Muscle of arm (tissue), 1 donor: ENCODE measurements at regions not wholly inside any gene's neighbourhood (a gene's known extent, or its start where the extent isn't known, plus 50 kb on each side); places are given as distances from the start of the nearest gene placed in this dataset.

Experiments used
- DNase-seq: peaks from one replicate; pipeline ENCODE4 v3.0.0-alpha.2; 2013

- no peak for DNase-seq
Measured at GRCh38 chr3:110528305-110529121, 543.1 kb upstream of the NECTIN3 start.

- no peak for DNase-seq
Measured at GRCh38 chr3:110530902-110531301, 540.7 kb upstream of the NECTIN3 start.

DNA sequence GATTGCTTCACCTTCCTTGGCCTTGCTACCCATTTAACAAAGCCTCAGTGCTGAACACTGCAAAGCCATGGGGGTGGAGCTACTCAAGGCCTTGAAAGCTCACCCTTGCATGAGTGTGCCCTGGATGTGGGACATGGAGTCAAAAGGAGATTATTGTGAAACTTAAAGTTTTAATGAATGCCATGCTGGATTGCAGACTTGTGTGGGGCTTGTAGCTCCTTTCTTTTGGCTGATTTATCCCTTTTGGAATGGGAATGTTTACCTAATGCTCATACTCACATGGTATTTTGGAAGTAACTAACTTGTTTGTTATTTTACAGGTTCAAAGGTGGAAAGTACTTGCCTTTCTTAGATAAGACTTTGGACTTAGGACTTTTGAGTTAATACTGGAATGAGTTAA, 538.5 kb upstream of the NECTIN3 start:
- DNase-seq = no peak

DNA sequence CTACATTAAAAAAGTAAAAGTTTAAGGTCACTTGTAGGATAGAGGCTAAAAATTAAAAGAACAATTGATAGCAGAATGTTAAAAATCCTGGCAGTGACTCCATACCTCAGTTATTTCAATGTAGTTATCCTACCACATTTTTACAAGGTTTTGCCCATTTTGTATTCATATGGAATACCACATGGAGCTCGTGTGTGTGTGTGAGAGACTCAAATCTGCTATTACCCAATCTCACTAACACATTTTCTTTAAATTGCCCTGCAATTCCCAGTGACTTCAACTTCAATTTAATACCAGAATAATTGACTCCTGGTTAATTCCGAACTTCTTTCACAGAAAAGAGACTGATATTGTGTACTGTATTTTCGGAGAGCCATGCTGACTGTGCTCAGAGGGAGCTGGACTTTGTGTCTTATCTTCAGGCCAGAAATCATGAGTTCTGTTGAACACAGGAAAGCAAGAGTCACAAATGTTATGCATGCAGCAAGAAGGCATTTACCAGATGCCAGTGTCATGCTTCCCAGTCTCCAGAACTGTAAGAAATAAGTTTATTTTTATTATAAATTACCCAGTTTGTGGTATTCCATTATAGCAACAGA, 529.0 kb upstream of the NECTIN3 start:
- DNase-seq = no peak

DNA sequence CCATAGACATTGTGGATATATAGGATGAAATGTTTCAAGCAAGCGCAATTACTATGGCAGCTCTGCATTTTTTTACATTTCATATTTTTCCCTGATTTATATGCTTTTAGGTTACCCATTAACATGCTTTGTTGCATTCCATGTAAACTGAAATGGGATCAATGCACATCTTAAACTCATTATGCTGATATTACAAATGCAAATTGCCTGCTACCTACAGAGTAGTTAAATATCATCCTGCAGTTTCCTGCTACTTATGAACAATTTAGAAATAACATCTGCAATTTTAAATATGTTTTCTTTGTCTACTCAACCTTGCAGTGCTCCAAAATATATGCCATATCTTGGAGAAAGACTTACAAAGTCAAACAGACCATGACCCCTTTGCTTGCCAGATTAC, 526.9 kb upstream of the NECTIN3 start:
- DNase-seq = no peak

DNA sequence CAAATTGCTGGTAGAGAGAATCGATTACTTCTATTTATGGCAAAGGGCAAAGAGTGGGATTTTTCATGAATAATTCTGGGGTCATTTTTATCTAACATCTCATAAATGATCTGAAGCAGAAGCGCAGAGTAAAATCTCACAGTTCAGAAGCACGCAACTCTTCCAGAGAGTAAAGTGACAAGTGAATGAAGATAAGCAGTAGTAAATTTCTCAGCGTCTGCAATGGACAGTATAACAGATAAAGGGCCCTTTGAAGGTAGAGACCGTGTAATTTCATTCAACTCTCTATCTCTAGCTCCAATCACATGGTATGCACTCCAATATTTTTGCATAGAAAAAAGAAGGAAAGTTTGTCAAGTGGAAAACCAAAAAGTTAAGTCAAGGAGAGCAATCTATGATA, 521.1 kb upstream of the NECTIN3 start:
- no peak for DNase-seq

DNA sequence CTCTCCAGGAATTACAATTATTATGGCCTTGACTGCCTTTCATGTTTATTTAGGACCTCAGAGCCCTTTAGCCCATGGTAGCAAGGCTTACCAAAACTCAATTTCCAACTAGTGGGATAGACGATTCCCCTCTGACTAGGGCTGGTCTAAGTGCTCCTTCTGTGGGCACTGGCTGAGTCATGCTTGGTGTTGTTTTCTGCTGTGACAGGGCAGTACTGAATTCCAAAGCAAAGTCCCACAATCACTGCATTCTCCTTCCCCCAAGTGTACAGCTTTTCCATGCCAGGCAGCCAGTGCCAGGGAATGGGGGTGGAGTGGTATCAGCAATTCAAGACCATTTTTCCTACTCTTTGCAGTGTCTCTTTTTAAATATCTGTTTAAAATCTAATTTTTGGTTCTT, 509.0 kb upstream of the NECTIN3 start:
- DNase-seq = no peak

DNA sequence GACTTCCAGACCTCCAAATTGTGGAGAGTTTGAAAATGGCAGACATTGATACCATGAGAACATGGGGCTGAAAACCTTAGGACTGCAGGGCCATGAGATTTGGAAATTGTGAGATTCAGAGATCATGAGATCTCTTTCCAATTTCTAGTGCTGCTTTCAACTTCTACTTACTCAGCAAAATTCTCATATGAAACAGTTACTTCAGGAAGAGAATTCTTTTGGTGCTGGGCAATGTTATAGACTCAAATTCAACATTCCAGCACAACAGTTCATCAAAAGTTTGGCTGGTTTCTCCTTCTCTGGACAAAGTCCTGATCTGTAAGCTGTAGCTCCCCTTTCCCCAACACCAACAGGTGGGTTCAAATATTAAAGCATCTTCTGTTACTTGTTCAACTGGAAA, 506.9 kb upstream of the NECTIN3 start:
- no peak for DNase-seq

DNA sequence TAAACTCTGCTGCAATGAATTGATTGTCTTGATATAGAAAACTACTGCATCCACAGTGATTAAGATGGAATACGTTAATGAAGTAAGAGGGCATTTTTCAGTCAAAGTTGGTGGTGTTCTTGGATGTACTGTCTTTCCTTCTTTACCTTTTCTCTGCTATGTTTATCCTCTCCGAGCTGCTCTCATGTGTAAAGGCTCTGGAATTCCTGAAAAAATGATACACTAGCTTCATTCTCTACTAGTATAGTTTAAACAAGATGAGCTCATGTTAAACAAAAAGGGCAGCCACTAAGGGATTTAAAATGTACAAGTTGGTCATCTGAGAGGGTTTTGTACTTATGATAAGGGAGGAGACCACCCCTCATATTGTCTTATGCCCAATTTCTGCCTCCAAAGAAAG, 504.6 kb upstream of the NECTIN3 start:
- DNase-seq = no peak

DNA sequence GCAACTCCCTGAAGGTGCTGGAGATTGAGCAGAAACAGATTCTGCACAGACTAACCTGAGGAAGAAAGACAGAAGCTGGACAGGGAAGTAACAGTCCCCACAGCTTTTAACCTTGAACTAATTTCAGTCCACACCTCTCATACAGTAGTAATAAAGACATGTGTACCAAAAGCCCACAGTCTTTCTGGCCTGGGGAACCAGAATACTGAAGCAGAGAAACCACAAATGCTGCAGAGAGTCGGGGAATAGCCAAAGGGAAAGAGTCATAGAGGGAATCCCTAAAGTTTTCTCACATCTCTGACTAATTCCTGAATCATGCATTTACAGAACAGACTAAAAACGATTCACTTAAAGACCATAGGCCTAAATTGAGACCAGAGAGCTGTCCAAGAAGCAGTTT, 503.4 kb upstream of the NECTIN3 start:
- DNase-seq = no peak

- DNase-seq = no peak
Measured at GRCh38 chr3:110569073-110569472, 502.5 kb upstream of the NECTIN3 start.

- DNase-seq = no peak
Measured at GRCh38 chr3:110575702-110576101, 495.9 kb upstream of the NECTIN3 start.

- no peak for DNase-seq
Measured at GRCh38 chr3:110576960-110577359, 494.7 kb upstream of the NECTIN3 start.

- DNase-seq = no peak
Measured at GRCh38 chr3:110577854-110578253, 493.8 kb upstream of the NECTIN3 start.

GRCh38 chr3:110579840-110580550, 491.6 kb upstream of the NECTIN3 start:
- no peak for DNase-seq

DNA sequence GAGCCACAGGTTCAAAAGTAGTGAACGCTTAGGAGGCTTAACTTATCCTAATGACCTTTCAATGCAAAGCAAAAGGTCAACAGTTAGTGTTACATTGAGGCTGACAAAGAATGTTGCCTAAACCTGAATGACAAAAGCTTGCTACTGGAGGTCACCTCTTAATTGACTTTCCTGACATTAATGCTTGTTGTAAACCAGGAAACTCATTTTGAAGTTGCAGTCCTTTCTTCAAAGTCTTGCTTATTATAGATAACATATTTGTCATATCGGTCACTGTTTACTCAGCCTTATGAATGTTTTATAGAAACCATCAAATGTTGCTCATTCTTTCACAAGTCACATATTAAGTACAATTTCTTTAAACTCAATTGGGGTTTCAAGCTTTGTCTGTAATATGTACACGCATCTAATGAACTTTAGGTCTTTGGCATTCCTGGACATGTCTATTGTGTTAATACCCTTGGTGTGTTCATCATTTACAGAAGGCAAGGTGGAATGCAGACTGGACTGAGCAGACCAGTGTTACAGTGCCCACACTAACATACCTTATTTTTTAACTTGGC, 488.2 kb upstream of the NECTIN3 start:
- no peak for DNase-seq

- no peak for DNase-seq
Measured at GRCh38 chr3:110588906-110589305, 482.7 kb upstream of the NECTIN3 start.

- DNase-seq = no peak
Measured at GRCh38 chr3:110589341-110589740, 482.3 kb upstream of the NECTIN3 start.

- DNase-seq = no peak
Measured at GRCh38 chr3:110593749-110594148, 477.9 kb upstream of the NECTIN3 start.

GRCh38 chr3:110598847-110599490, 472.6 kb upstream of the NECTIN3 start:
- DNase-seq = no peak

DNA sequence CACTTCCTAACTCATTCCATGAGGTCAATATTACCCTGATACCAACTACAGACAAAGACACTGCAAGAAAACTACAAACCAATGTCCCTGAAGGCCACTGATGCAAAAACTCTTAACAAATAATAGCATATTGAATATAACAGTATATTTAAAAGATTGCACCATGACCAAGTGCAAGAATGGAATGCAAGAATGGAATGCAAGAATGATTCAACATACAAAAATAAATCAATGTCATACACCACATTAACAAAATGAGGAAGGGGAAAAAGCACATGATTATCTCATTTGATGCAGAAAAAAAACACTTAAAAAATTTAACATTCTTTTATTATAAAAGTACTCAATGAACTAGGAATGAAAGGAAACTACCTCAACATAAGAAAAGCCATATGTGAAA, 463.1 kb upstream of the NECTIN3 start:
- DNase-seq = no peak

DNA sequence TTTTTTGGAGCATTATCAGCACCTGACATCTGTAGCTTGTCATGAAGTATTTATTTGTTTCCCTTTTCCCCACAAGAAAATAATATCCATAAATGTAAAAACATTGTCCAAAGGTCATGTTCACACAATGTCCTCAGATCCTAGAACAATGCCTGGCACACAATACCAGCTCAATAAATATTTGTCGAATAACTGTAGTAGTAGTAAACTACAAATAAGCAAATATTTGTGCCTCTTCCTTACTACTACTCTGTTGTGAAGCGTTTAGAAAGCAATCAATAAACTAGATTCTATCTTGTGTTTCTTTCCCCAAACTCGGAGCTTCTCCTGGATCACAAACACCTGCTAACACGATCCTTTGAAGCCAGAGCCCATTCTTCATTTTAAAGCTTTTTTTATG, 459.6 kb upstream of the NECTIN3 start:
- no peak for DNase-seq
